Liver (tissue), 3 donors: ENCODE measurements at regions not wholly inside any gene's neighbourhood (a gene's known extent, or its start where the extent isn't known, plus 50 kb on each side); places are given as distances from the start of the nearest gene placed in this dataset.

Experiments
- EGR1 ChIP-seq, 2 donors: IDR thresholded peaks; 2 replicates each; pipeline ENCODE4 v1.6.1; 2016 to 2018; ENCODE audit warnings: antibody characterized with exemption in 2 of 2, low read depth in 2 of 2
- FOXA1 ChIP-seq: IDR thresholded peaks from 2 replicates; pipeline ENCODE4 v1.6.1; 2016; ENCODE audit warnings: antibody characterized with exemption
- GABPA ChIP-seq, 2 donors: IDR thresholded peaks in 1 of 2; conservative IDR thresholded peaks in 1 of 2; 2 replicates each; pipeline ENCODE4 v1.6.1; 2016; ENCODE audit warnings: antibody characterized with exemption in 2 of 2, mild to moderate bottlenecking in 1 of 2, moderate library complexity in 1 of 2
- HNF4G ChIP-seq: IDR thresholded peaks from 2 replicates; pipeline ENCODE4 v1.6.1; 2016; ENCODE audit warnings: antibody characterized with exemption
- JUND ChIP-seq, 2 donors: IDR thresholded peaks; 2 replicates each; pipeline ENCODE4 v1.6.1; 2016; ENCODE audit warnings: antibody characterized with exemption in 2 of 2
- NR2F2 ChIP-seq: IDR thresholded peaks from 2 replicates; pipeline ENCODE4 v1.6.1; 2016; ENCODE audit warnings: antibody characterized with exemption
- SP1 ChIP-seq: IDR thresholded peaks from 2 replicates; pipeline ENCODE4 v1.6.1; 2018; ENCODE audit warnings: antibody characterized with exemption, mild to moderate bottlenecking
- TAF1 ChIP-seq: conservative IDR thresholded peaks from 2 replicates; pipeline ENCODE4 v1.6.1; 2016; ENCODE audit warnings: antibody characterized with exemption, mild to moderate bottlenecking
- YY1 ChIP-seq: IDR thresholded peaks from 2 replicates; pipeline ENCODE4 v1.6.1; 2016; ENCODE audit warnings: antibody characterized with exemption, mild to moderate bottlenecking
- TF ChIP-seq, protein P1 (sequence below): fragments of 150-350 bp; IDR thresholded peaks from 2 replicates; pipeline ENCODE4 v1.5.1; 2017; ENCODE audit warnings: improper control_type of control experiment, low read depth, low read length; ENCODE audit not compliant: missing input control
- TF ChIP-seq, protein P2 (sequence below): IDR thresholded peaks from 2 replicates; pipeline ENCODE4 v1.6.1; 2016; ENCODE audit warnings: antibody characterized with exemption
- TF ChIP-seq, protein P3 (sequence below): IDR thresholded peaks from 2 replicates; pipeline ENCODE4 v1.6.1; 2016; ENCODE audit warnings: antibody characterized with exemption, mild to moderate bottlenecking
- TF ChIP-seq, protein P4 (sequence below): IDR thresholded peaks from 2 replicates; pipeline ENCODE4 v1.6.1; 2016; ENCODE audit warnings: antibody characterized with exemption
- TF ChIP-seq, protein P5 (sequence below): IDR thresholded peaks from 2 replicates; pipeline ENCODE4 v1.6.1; 2016; ENCODE audit warnings: antibody characterized with exemption
- donor health status: healthy.
- donor health status: healthy.

DNA sequence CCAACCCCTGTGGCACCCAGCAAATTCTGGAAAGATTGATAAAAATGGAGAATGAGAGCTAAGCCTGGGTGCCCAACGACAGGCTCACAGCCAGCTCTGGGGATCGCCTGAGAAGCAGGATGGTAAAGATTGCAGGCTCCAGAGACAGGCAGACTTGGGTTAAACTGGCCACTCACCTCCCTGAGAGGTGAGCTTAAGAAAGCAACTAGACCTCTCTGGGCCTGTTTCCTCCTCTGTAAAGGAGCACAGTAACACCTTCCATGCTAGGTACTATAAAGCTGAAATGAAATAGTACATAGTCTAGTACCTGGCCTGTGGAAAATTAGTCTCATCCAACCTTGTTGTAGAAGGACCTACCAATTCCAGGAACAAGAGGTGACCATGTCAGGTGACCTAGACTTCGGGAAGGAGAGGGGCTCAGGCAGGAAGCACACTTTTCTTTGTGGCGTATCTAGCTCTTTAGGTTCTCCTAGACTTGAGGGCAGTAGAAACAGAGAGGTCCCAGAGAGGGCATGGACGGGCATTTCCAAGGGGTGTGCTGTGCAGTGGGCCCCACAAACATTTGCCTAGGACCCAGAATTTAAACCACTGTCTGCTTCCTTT lies 142.8 kb upstream of the MYLIP start:
- no peak for TF ChIP-seq TAF1
- TF ChIP-seq, protein P1, sequence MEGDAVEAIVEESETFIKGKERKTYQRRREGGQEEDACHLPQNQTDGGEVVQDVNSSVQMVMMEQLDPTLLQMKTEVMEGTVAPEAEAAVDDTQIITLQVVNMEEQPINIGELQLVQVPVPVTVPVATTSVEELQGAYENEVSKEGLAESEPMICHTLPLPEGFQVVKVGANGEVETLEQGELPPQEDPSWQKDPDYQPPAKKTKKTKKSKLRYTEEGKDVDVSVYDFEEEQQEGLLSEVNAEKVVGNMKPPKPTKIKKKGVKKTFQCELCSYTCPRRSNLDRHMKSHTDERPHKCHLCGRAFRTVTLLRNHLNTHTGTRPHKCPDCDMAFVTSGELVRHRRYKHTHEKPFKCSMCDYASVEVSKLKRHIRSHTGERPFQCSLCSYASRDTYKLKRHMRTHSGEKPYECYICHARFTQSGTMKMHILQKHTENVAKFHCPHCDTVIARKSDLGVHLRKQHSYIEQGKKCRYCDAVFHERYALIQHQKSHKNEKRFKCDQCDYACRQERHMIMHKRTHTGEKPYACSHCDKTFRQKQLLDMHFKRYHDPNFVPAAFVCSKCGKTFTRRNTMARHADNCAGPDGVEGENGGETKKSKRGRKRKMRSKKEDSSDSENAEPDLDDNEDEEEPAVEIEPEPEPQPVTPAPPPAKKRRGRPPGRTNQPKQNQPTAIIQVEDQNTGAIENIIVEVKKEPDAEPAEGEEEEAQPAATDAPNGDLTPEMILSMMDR, result no peak
- no peak for TF ChIP-seq HNF4G
- TF ChIP-seq, protein P2, sequence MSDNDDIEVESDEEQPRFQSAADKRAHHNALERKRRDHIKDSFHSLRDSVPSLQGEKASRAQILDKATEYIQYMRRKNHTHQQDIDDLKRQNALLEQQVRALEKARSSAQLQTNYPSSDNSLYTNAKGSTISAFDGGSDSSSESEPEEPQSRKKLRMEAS, result no peak
- no peak for TF ChIP-seq JUND (IDR thresholded peaks at IDR 0.05)
- TF ChIP-seq, protein P3, sequence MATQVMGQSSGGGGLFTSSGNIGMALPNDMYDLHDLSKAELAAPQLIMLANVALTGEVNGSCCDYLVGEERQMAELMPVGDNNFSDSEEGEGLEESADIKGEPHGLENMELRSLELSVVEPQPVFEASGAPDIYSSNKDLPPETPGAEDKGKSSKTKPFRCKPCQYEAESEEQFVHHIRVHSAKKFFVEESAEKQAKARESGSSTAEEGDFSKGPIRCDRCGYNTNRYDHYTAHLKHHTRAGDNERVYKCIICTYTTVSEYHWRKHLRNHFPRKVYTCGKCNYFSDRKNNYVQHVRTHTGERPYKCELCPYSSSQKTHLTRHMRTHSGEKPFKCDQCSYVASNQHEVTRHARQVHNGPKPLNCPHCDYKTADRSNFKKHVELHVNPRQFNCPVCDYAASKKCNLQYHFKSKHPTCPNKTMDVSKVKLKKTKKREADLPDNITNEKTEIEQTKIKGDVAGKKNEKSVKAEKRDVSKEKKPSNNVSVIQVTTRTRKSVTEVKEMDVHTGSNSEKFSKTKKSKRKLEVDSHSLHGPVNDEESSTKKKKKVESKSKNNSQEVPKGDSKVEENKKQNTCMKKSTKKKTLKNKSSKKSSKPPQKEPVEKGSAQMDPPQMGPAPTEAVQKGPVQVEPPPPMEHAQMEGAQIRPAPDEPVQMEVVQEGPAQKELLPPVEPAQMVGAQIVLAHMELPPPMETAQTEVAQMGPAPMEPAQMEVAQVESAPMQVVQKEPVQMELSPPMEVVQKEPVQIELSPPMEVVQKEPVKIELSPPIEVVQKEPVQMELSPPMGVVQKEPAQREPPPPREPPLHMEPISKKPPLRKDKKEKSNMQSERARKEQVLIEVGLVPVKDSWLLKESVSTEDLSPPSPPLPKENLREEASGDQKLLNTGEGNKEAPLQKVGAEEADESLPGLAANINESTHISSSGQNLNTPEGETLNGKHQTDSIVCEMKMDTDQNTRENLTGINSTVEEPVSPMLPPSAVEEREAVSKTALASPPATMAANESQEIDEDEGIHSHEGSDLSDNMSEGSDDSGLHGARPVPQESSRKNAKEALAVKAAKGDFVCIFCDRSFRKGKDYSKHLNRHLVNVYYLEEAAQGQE, result no peak
- no peak for TF ChIP-seq YY1
- TF ChIP-seq, protein P4, sequence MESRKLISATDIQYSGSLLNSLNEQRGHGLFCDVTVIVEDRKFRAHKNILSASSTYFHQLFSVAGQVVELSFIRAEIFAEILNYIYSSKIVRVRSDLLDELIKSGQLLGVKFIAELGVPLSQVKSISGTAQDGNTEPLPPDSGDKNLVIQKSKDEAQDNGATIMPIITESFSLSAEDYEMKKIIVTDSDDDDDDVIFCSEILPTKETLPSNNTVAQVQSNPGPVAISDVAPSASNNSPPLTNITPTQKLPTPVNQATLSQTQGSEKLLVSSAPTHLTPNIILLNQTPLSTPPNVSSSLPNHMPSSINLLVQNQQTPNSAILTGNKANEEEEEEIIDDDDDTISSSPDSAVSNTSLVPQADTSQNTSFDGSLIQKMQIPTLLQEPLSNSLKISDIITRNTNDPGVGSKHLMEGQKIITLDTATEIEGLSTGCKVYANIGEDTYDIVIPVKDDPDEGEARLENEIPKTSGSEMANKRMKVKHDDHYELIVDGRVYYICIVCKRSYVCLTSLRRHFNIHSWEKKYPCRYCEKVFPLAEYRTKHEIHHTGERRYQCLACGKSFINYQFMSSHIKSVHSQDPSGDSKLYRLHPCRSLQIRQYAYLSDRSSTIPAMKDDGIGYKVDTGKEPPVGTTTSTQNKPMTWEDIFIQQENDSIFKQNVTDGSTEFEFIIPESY, result no peak
- TF ChIP-seq NR2F2, result no peak
- no peak for TF ChIP-seq SP1
- TF ChIP-seq, protein P5, sequence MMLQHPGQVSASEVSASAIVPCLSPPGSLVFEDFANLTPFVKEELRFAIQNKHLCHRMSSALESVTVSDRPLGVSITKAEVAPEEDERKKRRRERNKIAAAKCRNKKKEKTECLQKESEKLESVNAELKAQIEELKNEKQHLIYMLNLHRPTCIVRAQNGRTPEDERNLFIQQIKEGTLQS, result no peak
- no peak for TF ChIP-seq GABPA (IDR thresholded peaks at IDR 0.05 in 1 of 2, conservative IDR thresholded peaks at IDR 0.05 in 1 of 2)
- no peak for TF ChIP-seq FOXA1
- no peak for TF ChIP-seq EGR1 (IDR thresholded peaks at IDR 0.05; ENCODE audit: low read depth in 2 of 2)
